Vagina (tissue), 2 donors: ENCODE measurements at regions not wholly inside any gene's neighbourhood (a gene's known extent, or its start where the extent isn't known, plus 50 kb on each side); places are given as distances from the start of the nearest gene placed in this dataset.
"Not testable (repeated sequence)": the region's sequence is repeated elsewhere in the genome, so short reads cannot be mapped to it uniquely, and the experiment has no call there.

Experiments
- DNase-seq, 2 donors: peaks; one replicate each; pipeline ENCODE4 v3.0.0-alpha.2; 2017; ENCODE audit errors: extremely low spot score in 2 of 2
- H3K27ac ChIP-seq: fragments of 200-600 bp; sonication (generic); one replicate; pipeline ENCODE4 v1.5.1; 2019
- H3K27me3 ChIP-seq: fragments of 200-600 bp; sonication (generic); one replicate; pipeline ENCODE4 v1.5.1; 2019
- H3K36me3 ChIP-seq, 2 donors: fragments of 200-600 bp; sonication (generic); one replicate each; pipeline ENCODE4 v1.5.1; 2017 to 2019
- H3K4me1 ChIP-seq: fragments of 200-600 bp; sonication (generic); one replicate; pipeline ENCODE4 v1.5.1; 2019
- H3K4me3 ChIP-seq, 2 donors: fragments of 200-600 bp; sonication (generic); 1 replicate in 1 of 2; 2 replicates in 1 of 2; pipeline ENCODE4 v1.5.1; 2016 to 2019
- H3K9me3 ChIP-seq: fragments of 200-600 bp; sonication (generic); one replicate; pipeline ENCODE4 v1.5.1; 2019
- POLR2A ChIP-seq, 2 donors: fragments of 450-650 bp; IDR thresholded peaks; one replicate each; pipeline ENCODE4 v1.6.1; 2017; ENCODE audit warnings: antibody characterized with exemption in 2 of 2, mild to moderate bottlenecking in 2 of 2, moderate library complexity in 2 of 2
- POLR2AphosphoS5 ChIP-seq, 2 donors: sonication (generic); formaldehyde crosslinking; IDR thresholded peaks; one replicate each; pipeline ENCODE4 v1.9.0; 2017; ENCODE audit warnings: antibody characterized with exemption in 2 of 2, mild to moderate bottlenecking in 2 of 2, low read depth in 1 of 2; ENCODE audit not compliant: insufficient read depth in 1 of 2
- intact Hi-C: fragments of 100-400 bp; cut with DNase I; formaldehyde crosslinking; loops from one replicate; pipeline ENCODE4 v1.15.1; 2023
- TF ChIP-seq, protein P1 (sequence below), 3 experiments: fragments of 450-650 bp in 2 of 3; fragments of 200-600 bp in 1 of 3; sonication (generic) in 1 of 3; IDR thresholded peaks; one replicate each; pipeline ENCODE4 v1.5.1; 2017 to 2019; ENCODE audit warnings: antibody characterized with exemption in 3 of 3, mild to moderate bottlenecking in 2 of 3, moderate library complexity in 2 of 3

DNA sequence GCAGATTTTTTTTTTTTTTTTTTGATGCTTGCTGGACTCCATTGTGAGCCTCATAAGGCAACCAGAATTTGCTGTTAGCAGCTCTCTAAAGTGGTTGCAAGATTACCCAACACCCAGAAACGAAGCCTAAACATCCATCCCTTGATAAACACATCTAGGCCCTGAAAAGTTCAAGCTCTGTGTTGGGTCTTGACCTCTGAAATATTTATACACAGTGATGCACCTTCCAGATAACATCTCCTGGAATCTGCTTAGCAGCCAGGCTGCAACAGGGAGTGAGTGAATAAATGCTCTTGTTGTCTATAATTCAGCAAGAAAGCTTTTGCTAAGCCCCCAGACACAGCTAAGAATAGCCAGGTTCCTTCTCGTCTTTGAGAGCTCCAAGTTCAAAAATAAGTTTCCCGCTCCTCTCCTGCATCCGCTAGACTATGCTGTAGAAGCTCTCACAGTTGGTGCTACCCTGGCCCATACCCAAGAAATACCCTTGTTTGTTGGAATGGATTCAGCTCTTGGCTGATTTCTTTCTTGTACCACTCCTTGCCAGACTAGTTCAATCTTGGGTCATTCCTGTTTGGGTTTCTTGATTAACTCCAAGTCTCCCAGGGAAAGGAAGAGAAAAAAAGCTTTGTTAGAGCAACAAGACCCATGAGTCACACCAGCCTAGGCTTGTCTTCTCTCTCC lies 610.6 kb upstream of the TBX3 start:
- TF ChIP-seq, protein P1, sequence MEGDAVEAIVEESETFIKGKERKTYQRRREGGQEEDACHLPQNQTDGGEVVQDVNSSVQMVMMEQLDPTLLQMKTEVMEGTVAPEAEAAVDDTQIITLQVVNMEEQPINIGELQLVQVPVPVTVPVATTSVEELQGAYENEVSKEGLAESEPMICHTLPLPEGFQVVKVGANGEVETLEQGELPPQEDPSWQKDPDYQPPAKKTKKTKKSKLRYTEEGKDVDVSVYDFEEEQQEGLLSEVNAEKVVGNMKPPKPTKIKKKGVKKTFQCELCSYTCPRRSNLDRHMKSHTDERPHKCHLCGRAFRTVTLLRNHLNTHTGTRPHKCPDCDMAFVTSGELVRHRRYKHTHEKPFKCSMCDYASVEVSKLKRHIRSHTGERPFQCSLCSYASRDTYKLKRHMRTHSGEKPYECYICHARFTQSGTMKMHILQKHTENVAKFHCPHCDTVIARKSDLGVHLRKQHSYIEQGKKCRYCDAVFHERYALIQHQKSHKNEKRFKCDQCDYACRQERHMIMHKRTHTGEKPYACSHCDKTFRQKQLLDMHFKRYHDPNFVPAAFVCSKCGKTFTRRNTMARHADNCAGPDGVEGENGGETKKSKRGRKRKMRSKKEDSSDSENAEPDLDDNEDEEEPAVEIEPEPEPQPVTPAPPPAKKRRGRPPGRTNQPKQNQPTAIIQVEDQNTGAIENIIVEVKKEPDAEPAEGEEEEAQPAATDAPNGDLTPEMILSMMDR (IDR thresholded peaks at IDR 0.05) = no peak
- TF ChIP-seq POLR2A (IDR thresholded peaks at IDR 0.05) (no peak), POLR2AphosphoS5 (IDR thresholded peaks at IDR 0.05; ENCODE audit: insufficient read depth in 1 of 2, low read depth in 1 of 2) (no peak)
- H3K27ac ChIP-seq = no peak overlapping the region
- peaks cover 7% of the 10 kb centered on the region for H3K4me1 ChIP-seq
- H3K36me3 ChIP-seq = no peaks in the 10 kb centered on the region
- H3K4me3 ChIP-seq = no peak overlapping the region
- intact Hi-C loops = no loop called here
- no peaks in the 10 kb centered on the region for H3K27me3 ChIP-seq
- no peaks in the 10 kb centered on the region for H3K9me3 ChIP-seq
- DNase-seq = no peak

DNA sequence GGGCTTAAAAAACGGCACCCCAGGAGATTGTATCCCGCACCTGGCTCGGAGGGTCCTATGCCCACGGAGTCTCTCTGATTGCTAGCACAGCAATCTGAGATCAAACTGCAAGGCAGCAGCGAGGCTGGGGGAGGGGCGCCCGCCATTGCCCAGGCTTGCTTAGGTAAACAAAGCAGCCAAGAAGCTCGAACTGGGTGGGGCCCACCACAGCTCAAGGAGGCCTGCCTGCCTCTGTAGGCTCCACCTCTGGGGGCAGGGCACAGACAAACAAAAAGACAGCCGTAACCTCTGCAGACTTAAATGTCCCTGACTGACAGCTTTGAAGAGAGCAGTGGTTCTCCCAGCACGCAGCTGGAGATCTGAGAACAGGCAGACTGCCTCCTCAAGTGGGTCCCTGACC lies 601.5 kb upstream of the TBX3 start:
- H3K9me3 ChIP-seq, intact Hi-C loops, H3K36me3 ChIP-seq, H3K27ac ChIP-seq, H3K4me3 ChIP-seq, H3K27me3 ChIP-seq, DNase-seq, H3K4me1 ChIP-seq: not testable (repeated sequence)

DNA sequence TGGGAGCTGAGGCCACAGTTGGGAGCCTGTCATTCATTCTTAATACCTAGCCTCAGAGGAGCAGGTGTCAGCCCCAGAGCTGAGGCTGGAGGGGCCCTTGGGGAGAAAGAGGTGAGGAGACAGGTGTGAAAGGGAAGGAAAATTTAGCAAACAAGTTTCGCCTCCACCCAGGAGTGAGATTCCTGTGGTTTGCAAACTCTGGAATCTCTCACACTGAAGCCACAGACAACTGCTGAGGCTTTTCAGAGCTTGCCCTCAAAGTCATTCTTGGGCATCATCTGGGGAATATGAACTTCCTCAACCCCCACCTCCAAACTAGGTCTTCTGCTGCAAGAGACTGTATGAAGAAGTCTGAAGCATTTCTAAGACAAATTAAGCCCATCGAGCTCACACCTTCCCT lies 589.5 kb upstream of the TBX3 start:
- Histone ChIP-seq H3K4me3 (no peak overlapping the region), H3K9me3 (no peaks in the 10 kb centered on the region), H3K36me3 (no peaks in the 10 kb centered on the region), H3K27ac (no peak overlapping the region), H3K27me3 (no peaks in the 10 kb centered on the region), H3K4me1 (no peaks in the 10 kb centered on the region)
- DNase-seq = no peak
- TF ChIP-seq, protein P1 (IDR thresholded peaks at IDR 0.05) = no peak
- no peak for TF ChIP-seq POLR2AphosphoS5 (IDR thresholded peaks at IDR 0.05; ENCODE audit: insufficient read depth in 1 of 2, low read depth in 1 of 2)
- no peak for TF ChIP-seq POLR2A (IDR thresholded peaks at IDR 0.05)
- intact Hi-C loops = no loop called here

DNA sequence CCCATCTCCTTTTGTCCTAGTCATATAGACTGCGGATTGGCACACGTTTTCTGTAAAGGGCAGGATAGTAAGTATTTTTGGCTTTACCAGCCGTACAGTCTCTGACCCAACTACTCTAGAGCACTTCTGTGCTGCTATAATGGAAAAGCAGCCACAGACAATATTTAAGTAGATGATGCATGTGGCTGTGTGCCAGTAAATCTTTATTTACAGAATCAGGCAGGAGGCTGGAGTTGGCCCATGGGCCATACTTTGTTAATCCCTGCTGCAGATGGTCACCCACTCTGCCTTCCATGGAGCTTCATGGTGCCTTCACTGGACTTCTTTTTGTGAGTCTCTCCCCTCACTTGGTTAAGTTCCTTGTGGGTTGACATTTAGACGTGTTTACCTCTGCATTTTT lies 584.5 kb upstream of the TBX3 start:
- Histone ChIP-seq H3K36me3 (no peaks in the 10 kb centered on the region), H3K27ac (no peak overlapping the region), H3K4me1 (no peaks in the 10 kb centered on the region), H3K27me3 (no peaks in the 10 kb centered on the region), H3K4me3 (no peak overlapping the region), H3K9me3 (no peaks in the 10 kb centered on the region)
- no peak for DNase-seq
- TF ChIP-seq, protein P1 (IDR thresholded peaks at IDR 0.05) = no peak
- TF ChIP-seq POLR2A (IDR thresholded peaks at IDR 0.05) = no peak
- no peak for TF ChIP-seq POLR2AphosphoS5 (IDR thresholded peaks at IDR 0.05; ENCODE audit: insufficient read depth in 1 of 2, low read depth in 1 of 2)
- intact Hi-C loops = no loop called here

DNA sequence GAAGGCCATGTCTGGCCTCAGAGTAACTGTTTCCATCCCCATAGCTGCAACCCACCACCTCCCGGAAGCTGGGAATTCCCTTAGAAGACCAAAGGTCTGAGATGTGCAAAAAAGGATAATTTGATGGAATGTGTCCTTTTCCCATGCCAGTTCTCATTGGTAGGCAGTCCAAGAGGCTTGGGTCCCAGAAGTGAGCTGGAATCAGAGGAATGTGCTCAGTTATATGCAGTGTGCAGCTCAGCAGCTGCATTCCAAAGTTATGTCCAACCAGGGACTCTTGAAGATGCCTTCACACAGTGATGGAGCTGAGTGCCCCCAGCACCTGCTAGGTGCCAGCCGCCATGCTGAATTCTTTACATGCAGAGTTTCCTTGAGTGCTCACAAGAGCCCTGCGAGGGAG lies 583.9 kb upstream of the TBX3 start:
- no peaks in the 10 kb centered on the region for H3K27me3 ChIP-seq
- H3K9me3 ChIP-seq = no peaks in the 10 kb centered on the region
- no peaks in the 10 kb centered on the region for H3K36me3 ChIP-seq
- H3K4me1 ChIP-seq = no peaks in the 10 kb centered on the region
- no peak overlapping the region for H3K27ac ChIP-seq
- intact Hi-C loops = loop anchor here (1.0 kb wide), 1 partner anchor 38 kb away; no protein-coding TSS in a partner anchor
- no peak for DNase-seq
- no peak overlapping the region for H3K4me3 ChIP-seq
- TF ChIP-seq, protein P1 (IDR thresholded peaks at IDR 0.05) = no peak
- TF ChIP-seq POLR2A (IDR thresholded peaks at IDR 0.05) = no peak
- no peak for TF ChIP-seq POLR2AphosphoS5 (IDR thresholded peaks at IDR 0.05; ENCODE audit: insufficient read depth in 1 of 2, low read depth in 1 of 2)
